HG02798 (cell line): ENCODE measurements at regions not wholly inside any gene's neighbourhood (a gene's known extent, or its start where the extent isn't known, plus 50 kb on each side); places are given as distances from the start of the nearest gene placed in this dataset.
"Not testable (repeated sequence)": the region's sequence is repeated elsewhere in the genome, so short reads cannot be mapped to it uniquely, and the experiment has no call there.

ENCODE experiments used
- ATAC-seq: cut with Tn5 transposase; IDR thresholded peaks from one replicate; pipeline ENCODE4 v1.9.1; 2021; ENCODE audit warnings: mild to moderate bottlenecking; ENCODE audit not compliant: unreplicated experiment, poor library complexity

DNA sequence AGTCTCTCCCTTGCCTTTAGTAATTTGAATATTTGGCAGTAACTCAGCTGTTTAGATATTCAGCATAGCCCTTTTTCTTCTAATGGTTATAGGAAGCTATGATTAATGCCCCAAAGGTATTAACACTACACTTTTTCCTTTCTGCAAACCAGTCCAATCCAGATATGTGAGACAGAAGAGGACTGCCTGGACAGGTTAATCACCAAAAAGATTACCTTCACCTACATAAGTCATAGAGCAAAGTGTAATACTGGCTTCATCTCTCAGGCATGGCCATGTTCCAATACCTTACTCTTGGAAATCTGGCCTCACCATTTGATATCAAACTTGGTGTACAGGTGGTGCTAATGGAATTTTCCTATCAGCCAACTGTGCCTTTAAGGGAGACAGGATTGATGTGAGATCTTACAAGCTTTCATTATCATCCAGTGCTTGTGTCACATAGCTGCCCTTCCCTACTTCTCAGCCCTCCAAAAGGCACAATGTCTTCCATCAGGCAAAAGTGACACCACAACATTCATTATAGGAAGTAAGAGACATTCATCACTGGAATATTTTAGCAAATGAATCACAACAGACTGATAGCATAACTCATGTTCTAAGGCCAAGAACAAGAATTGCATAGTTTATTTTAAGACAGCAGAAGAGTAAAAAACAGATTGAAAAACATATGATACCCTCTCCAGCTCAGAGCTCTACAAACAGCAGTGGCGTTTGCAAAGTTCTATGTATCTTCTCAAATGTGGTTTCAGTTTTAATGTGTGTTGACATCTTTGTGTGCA, 91.2 kb upstream of the PAM start:
- no peak for ATAC-seq

- no peak for ATAC-seq
Measured at GRCh38 chr5:102664616-102665335, 90.3 kb upstream of the PAM start.

- no peak for ATAC-seq
Measured at GRCh38 chr5:102666164-102666946, 88.8 kb upstream of the PAM start.

- ATAC-seq: no peak
Measured at GRCh38 chr5:102668220-102668932, 86.7 kb upstream of the PAM start.

DNA sequence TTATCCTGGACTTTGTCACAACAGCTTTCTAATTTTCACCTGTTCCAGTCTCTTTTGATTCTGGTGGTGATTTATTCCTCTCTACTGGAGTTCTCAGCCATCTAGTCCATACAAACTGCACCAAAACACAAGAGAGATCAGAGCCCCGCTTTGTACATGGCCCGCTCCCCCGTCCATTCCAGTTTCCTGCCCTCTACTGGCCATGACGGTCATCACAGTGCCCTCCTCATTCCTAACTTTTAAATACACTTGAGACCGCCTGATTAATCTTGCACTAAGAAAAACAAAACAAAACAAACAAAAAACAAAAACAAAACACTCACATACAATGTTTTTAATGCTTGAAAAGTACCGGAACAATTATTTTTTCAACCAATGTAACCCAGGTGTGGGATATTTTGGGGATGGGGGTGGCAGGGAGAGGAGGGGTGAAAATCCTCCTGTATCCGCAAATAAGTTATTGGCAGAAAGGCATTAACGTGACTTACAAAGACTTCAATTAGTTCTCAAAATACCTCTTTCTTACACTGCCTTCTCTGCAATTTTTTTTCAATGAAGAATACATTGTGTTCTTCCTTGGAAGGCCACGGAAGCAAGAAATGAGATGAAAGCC, 84.8 kb upstream of the PAM start:
- ATAC-seq: peak; percentile 70

DNA sequence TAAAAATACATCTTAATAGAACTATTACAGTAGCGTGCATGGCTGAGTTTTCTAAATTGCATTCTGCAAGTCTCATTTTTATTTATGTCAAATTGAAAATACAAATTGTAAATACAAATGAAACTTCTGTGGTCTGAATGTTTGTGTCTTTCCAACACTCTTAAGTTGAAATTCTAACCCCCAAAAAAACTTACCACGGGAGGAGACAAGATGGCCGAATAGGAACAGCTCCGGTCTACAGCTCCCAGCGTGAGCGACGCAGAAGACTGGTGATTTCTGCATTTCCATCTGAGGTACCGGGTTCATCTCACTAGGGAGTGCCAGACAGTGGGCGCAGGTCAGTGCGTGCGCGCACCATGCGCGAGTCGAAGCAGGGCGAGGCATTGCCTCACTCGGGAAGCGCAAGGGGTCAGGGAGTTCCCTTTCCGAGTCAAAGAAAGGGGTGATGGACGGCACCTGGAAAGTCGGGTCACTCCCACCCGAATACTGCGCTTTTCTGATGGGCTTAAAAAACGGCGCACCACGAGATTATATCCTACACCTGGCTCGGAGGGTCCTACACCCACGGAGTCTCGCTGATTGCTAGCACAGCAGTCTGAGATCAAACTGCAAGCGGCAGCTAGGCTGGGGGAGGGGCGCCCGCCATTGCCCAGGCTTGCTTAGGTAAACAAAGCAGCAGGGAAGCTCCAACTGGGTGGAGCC, 83.9 kb upstream of the PAM start:
- not testable (repeated sequence) for ATAC-seq

GRCh38 chr5:102678267-102679058, 76.6 kb upstream of the PAM start:
- no peak for ATAC-seq

GRCh38 chr5:102681403-102681983, 73.6 kb upstream of the PAM start:
- ATAC-seq: peak; percentile 97

GRCh38 chr5:102682101-102682647, 72.9 kb upstream of the PAM start:
- no peak for ATAC-seq

DNA sequence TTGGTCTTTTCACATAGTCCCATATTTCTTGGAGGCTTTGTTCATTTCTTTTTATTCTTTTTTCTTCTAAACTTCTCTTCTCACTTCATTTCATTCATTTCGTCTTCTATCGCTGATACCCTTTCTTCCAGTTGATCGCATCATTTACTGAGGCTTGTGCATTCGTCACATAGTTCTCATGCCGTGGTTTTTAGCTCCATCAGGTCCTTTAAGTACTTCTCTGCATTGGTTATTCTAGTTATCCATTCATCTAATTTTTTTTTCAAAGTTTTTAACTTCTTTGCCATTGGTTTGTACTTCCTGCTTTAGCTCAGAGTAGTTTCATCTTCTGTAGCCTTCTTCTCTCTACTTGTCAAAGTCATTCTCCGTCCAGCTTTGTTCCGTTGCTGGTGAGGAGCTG, 67.0 kb upstream of the PAM start:
- not testable (repeated sequence) for ATAC-seq

- ATAC-seq: not testable (repeated sequence)
Measured at GRCh38 chr5:102688581-102689342, 66.3 kb upstream of the PAM start.

DNA sequence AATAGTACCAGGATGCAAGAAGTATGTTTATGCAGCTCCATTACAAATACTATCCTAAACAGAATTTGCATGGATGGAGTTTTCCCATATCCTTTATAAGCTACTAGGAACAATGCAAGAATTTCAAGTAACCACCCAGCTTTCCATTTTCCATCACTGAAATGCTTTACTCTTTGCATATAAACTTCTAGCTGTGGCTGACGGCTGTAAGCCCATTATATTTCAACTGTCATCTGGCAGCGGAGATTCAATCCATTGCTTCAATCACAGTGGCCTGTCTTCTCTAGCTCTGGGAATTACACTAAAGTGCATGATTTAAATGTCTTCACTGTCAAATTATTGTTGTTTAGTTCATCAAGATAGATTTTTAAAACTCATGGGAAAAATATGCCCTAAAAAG, 64.2 kb upstream of the PAM start:
- no peak for ATAC-seq

GRCh38 chr5:102691434-102691833, 63.7 kb upstream of the PAM start:
- ATAC-seq: no peak

DNA sequence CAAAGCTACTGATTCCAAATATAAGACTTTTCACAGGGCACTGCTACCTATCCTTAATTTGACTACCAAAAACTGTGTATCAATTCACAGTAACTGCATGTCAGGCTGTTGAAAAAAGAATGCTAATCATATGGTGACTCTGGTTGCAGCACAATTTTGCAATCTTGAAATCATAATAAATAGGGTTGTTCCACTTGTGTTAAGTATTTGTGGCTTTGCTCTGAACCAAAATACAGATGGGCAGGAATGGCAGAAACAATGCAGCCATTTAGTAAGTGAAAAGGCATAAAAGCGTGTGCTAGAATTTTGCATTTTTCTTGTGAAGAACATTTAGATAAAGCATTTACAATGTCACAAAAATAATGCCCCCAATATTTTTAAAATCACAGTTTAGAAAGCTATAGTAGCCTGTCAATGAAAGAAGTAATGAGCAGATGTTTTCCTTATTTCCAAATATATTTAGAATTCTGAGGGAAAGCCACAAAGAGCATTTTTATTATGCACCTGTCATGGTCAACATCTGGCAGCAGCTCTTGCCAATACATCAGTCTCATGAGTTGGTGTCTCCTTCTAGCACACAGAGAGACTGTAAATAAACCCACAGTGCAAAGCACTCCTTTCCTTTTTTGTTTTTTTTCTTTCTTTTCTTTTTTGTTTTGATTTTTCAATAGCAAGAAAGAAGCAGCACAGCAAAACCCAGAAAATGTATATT, 54.8 kb upstream of the PAM start:
- ATAC-seq: no peak

DNA sequence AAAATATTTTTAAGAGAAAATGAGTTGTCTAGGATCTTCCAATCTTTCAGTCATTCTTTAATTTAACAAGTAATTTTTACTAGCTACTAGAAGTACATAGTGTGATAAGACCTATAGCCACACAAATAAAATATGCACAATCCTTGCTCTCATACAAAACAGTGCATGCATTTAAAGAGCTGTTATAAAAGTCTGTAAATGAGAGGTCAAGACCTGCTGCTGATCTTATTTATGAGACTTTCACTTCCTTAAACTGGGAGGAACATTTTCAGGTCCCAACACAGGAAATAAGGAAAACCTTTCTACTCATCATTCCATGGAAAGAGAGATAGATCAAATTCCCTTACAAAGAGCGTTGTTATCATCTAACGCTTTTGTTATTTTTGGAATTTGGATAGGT, 54.2 kb upstream of the PAM start:
- ATAC-seq: no peak

- ATAC-seq: no peak
Measured at GRCh38 chr5:102701748-102702147, 53.4 kb upstream of the PAM start.
